ENCODE measurements at regions not wholly inside any gene's neighbourhood (a gene's known extent, or its start where the extent isn't known, plus 50 kb on each side); places are given as distances from the start of the nearest gene placed in this dataset.

DNA sequence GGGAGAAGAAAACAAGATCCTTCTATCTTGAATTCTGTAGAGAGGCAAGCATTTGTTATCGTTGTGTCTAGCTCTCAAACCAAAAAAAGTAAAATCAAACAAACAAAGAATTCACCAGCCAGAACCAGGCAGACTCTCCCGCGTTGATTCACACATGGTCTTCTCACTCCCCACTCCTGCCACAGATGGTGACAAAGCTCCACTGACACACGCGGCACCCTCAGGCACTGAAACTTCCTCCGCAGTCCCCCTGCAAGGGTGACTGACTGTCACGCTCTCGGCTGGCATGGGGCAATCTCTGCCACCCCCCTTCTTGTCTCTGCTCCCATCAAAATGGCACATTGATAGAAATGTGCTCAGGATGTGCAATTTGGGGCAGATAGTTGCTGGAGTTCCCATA, 304.9 kb downstream of the DHX15 start:
- Histone ChIP-seq H3K9me3 (no peaks in the 10 kb centered on the region), H3K36me3 (ENCODE audit: insufficient read depth in 1 of 2, low read depth in 1 of 2) (no peaks in the 10 kb centered on the region), H3K27ac (no peak overlapping the region), H3K27me3 (ENCODE audit: insufficient read depth in 3 of 3, low read length in 2 of 3) (no peaks in the 10 kb centered on the region), H3K4me3 (peak overlapping the region; percentile 37), H3K4me1 (peaks cover 5% of the 10 kb centered on the region)
- 49 to 70% (median 53%) methylated on average over 8 of the region's 8 CpGs for WGBS, 3 donors
- intact Hi-C loops (cut with DNase I): no loop called here
- peak in 3 of 4 donors; percentile 49 to 88 (median 76) for ATAC-seq
- TF ChIP-seq, protein P1, sequence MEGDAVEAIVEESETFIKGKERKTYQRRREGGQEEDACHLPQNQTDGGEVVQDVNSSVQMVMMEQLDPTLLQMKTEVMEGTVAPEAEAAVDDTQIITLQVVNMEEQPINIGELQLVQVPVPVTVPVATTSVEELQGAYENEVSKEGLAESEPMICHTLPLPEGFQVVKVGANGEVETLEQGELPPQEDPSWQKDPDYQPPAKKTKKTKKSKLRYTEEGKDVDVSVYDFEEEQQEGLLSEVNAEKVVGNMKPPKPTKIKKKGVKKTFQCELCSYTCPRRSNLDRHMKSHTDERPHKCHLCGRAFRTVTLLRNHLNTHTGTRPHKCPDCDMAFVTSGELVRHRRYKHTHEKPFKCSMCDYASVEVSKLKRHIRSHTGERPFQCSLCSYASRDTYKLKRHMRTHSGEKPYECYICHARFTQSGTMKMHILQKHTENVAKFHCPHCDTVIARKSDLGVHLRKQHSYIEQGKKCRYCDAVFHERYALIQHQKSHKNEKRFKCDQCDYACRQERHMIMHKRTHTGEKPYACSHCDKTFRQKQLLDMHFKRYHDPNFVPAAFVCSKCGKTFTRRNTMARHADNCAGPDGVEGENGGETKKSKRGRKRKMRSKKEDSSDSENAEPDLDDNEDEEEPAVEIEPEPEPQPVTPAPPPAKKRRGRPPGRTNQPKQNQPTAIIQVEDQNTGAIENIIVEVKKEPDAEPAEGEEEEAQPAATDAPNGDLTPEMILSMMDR (IDR thresholded peaks at IDR 0.05): no peak
- peak in 1 of 2 donors; percentile 50 for DNase-seq

DNA sequence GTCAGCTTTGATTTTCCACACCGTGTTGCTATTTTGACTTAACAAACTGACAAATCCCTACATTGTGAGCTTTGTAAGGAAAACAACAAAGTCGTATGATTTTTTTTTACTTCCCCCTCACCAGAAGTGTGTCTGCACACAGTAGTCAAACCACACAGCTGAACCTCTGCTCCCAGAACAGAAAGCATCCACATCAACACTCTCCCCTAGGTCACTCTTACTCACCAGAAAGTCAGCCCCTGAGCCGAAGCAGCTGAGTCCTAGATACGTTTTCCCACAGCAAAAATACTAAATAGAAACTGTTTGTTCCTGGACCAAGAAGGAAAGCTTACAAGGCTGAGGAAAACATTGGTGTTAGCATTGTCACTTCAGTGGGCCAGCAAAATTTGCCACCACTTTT, 305.7 kb downstream of the DHX15 start:
- Histone ChIP-seq H3K9me3 (no peaks in the 10 kb centered on the region), H3K4me3 (no peak overlapping the region), H3K4me1 (peaks cover 5% of the 10 kb centered on the region), H3K27me3 (ENCODE audit: insufficient read depth in 3 of 3, low read length in 2 of 3) (no peaks in the 10 kb centered on the region), H3K27ac (no peak overlapping the region), H3K36me3 (ENCODE audit: insufficient read depth in 1 of 2, low read depth in 1 of 2) (no peaks in the 10 kb centered on the region)
- ATAC-seq: no peak
- 66 to 71% (median 68%) methylated on average over 4 of the region's 4 CpGs for WGBS, 3 donors
- DNase-seq: no peak
- intact Hi-C loops (cut with DNase I): no loop called here
- TF ChIP-seq, protein P1 (IDR thresholded peaks at IDR 0.05): no peak

DNA sequence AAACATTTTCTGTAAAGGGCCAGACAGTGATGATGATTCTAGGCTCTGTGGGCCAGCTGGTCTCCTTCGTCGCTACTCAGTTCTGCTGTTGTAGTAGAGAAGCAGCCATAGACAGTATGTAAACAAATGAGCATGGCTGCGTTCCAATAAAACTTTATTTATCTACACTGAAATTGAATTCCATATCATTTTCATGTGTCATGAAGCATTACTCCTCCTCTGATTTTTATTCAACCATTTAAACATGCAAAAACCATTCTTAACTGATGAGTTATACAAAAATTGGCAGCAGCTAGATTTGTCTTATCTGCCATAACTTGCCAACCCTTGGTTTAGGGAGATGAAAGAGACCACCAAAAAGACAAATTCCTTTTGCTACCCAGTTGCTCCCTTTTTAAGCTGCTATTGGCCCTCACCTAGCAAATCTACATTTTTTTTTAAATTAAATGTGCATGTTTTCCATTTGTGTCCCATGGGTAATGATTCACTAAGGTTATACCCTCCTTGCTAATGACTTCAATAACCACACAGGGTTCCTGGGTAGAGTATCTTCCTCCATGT, 309.9 kb downstream of the DHX15 start:
- Histone ChIP-seq H3K27me3 (ENCODE audit: insufficient read depth in 3 of 3, low read length in 2 of 3) (no peaks in the 10 kb centered on the region), H3K36me3 (ENCODE audit: insufficient read depth in 1 of 2, low read depth in 1 of 2) (no peaks in the 10 kb centered on the region), H3K27ac (no peak overlapping the region), H3K9me3 (no peaks in the 10 kb centered on the region), H3K4me3 (no peak overlapping the region), H3K4me1 (no peaks in the 10 kb centered on the region)
- WGBS, 3 donors: 90 to 94% (median 90%) methylated on average over 3 of the region's 3 CpGs
- DNase-seq: no peak
- intact Hi-C loops (cut with DNase I): no loop called here
- no peak for ATAC-seq
- TF ChIP-seq, protein P1 (IDR thresholded peaks at IDR 0.05): no peak

DNA sequence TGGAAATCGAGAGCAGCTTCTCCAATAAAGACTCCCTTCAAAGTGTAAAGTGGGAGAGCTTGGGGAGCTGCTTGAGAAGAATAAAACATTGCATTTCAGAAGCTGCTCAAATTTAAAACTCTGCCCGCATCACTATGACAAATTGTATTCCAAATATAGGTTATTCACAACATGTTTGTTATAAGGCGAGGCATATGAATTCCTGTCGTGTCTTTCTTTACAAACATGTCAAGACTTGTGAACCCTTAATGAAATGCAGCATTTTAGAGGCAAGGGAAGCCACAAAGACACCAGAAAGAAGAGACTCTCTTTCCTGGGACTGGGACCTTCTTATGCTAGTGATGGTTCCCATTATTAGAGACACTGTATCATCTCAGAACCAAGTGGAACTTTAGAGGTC, 311.2 kb downstream of the DHX15 start:
- Histone ChIP-seq H3K4me1 (no peaks in the 10 kb centered on the region), H3K36me3 (ENCODE audit: insufficient read depth in 1 of 2, low read depth in 1 of 2) (no peaks in the 10 kb centered on the region), H3K4me3 (no peak overlapping the region), H3K9me3 (no peaks in the 10 kb centered on the region), H3K27me3 (ENCODE audit: insufficient read depth in 3 of 3, low read length in 2 of 3) (no peaks in the 10 kb centered on the region), H3K27ac (no peak overlapping the region)
- TF ChIP-seq, protein P1 (IDR thresholded peaks at IDR 0.05): no peak
- DNase-seq (no peak), ATAC-seq (no peak)
- WGBS, 3 donors: 89 to 94% (median 89%) methylated on average over 4 of the region's 4 CpGs
- intact Hi-C loops (cut with DNase I): no loop called here
